Memory B cell (primary cell): ENCODE measurements at regions not wholly inside any gene's neighbourhood (a gene's known extent, or its start where the extent isn't known, plus 50 kb on each side); places are given as distances from the start of the nearest gene placed in this dataset.
A peak's percentile ranks its signal among the peaks of the same experiment; 100 is the strongest.

ENCODE experiments used
- ATAC-seq: fragments of 150-1000 bp; cut with Tn5 transposase; 2 replicates; pipeline ENCODE4 v1.10.0; 2021; ENCODE audit warnings: low read depth, mild to moderate bottlenecking, moderate library complexity
- DNase-seq, 2 donors: peaks; one replicate each; pipeline ENCODE4 v3.0.0; 2022; ENCODE audit warnings: low spot score in 2 of 2
- H3K27ac Mint-ChIP-seq: one replicate; pipeline ENCODE4 v1.8.0; 2022; ENCODE audit warnings: mild to moderate bottlenecking, moderate library complexity, mixed read lengths
- H3K27me3 Mint-ChIP-seq: one replicate; pipeline ENCODE4 v1.8.0; 2022; ENCODE audit warnings: mixed read lengths
- H3K36me3 Mint-ChIP-seq: one replicate; pipeline ENCODE4 v1.8.0; 2022; ENCODE audit warnings: mild to moderate bottlenecking, mixed read lengths
- H3K4me1 Mint-ChIP-seq: one replicate; pipeline ENCODE4 v1.8.0; 2022; ENCODE audit warnings: mixed read lengths
- H3K4me3 Mint-ChIP-seq: one replicate; pipeline ENCODE4 v1.8.0; 2022; ENCODE audit warnings: mild to moderate bottlenecking, moderate library complexity, mixed read lengths
- H3K9me3 Mint-ChIP-seq: one replicate; pipeline ENCODE4 v1.8.0; 2022; ENCODE audit warnings: mixed read lengths

GRCh38 chr6:100138346-100139022 lies 144.5 kb upstream of the MCHR2 start:
- no peak overlapping the region for H3K4me3 Mint-ChIP-seq
- H3K36me3 Mint-ChIP-seq, result no peaks in the 10 kb centered on the region
- ATAC-seq (no peak), DNase-seq (no peak)
- no peaks in the 10 kb centered on the region for H3K9me3 Mint-ChIP-seq
- H3K4me1 Mint-ChIP-seq, result no peaks in the 10 kb centered on the region
- H3K27me3 Mint-ChIP-seq, result no peaks in the 10 kb centered on the region
- H3K27ac Mint-ChIP-seq, result no peak overlapping the region

GRCh38 chr6:100137759-100138158 lies 143.7 kb upstream of the MCHR2 start:
- Mint-ChIP-seq H3K9me3 (no peaks in the 10 kb centered on the region), H3K27ac (no peak overlapping the region), H3K4me3 (no peak overlapping the region), H3K4me1 (no peaks in the 10 kb centered on the region), H3K27me3 (no peaks in the 10 kb centered on the region), H3K36me3 (no peaks in the 10 kb centered on the region)
- DNase-seq (no peak), ATAC-seq (no peak)

GRCh38 chr6:100136590-100136989 lies 142.6 kb upstream of the MCHR2 start:
- H3K9me3 Mint-ChIP-seq, result no peaks in the 10 kb centered on the region
- H3K4me3 Mint-ChIP-seq, result no peak overlapping the region
- DNase-seq, result no peak
- no peaks in the 10 kb centered on the region for H3K36me3 Mint-ChIP-seq
- H3K4me1 Mint-ChIP-seq, result no peaks in the 10 kb centered on the region
- H3K27ac Mint-ChIP-seq, result no peak overlapping the region
- H3K27me3 Mint-ChIP-seq, result no peaks in the 10 kb centered on the region
- no peak for ATAC-seq

GRCh38 chr6:100135977-100136376 lies 142.0 kb upstream of the MCHR2 start:
- H3K4me1 Mint-ChIP-seq, result no peaks in the 10 kb centered on the region
- H3K9me3 Mint-ChIP-seq, result peaks cover 6% of the 10 kb centered on the region
- no peaks in the 10 kb centered on the region for H3K27me3 Mint-ChIP-seq
- no peak overlapping the region for H3K4me3 Mint-ChIP-seq
- ATAC-seq (no peak), DNase-seq (no peak)
- H3K27ac Mint-ChIP-seq, result no peak overlapping the region
- H3K36me3 Mint-ChIP-seq, result no peaks in the 10 kb centered on the region

GRCh38 chr6:100134703-100135102 lies 140.7 kb upstream of the MCHR2 start:
- DNase-seq (no peak), ATAC-seq (no peak)
- H3K9me3 Mint-ChIP-seq, result peaks cover 11% of the 10 kb centered on the region
- H3K4me1 Mint-ChIP-seq, result no peaks in the 10 kb centered on the region
- no peak overlapping the region for H3K4me3 Mint-ChIP-seq
- H3K36me3 Mint-ChIP-seq, result no peaks in the 10 kb centered on the region
- no peak overlapping the region for H3K27ac Mint-ChIP-seq
- H3K27me3 Mint-ChIP-seq, result no peaks in the 10 kb centered on the region

- Mint-ChIP-seq H3K27me3 (no peaks in the 10 kb centered on the region), H3K27ac (no peak overlapping the region), H3K4me3 (no peak overlapping the region), H3K9me3 (peaks cover 11% of the 10 kb centered on the region), H3K36me3 (no peaks in the 10 kb centered on the region), H3K4me1 (no peaks in the 10 kb centered on the region)
- ATAC-seq (no peak), DNase-seq (no peak)
These were observed 140.3 kb upstream of the MCHR2 start for GRCh38 chr6:100134297-100134696.

- Mint-ChIP-seq H3K27ac (no peak overlapping the region), H3K27me3 (no peaks in the 10 kb centered on the region), H3K9me3 (peaks cover 11% of the 10 kb centered on the region), H3K4me1 (no peaks in the 10 kb centered on the region), H3K36me3 (no peaks in the 10 kb centered on the region), H3K4me3 (no peak overlapping the region)
- DNase-seq (no peak), ATAC-seq (no peak)
These were observed 138.0 kb upstream of the MCHR2 start for GRCh38 chr6:100132005-100132404.

- no peak for DNase-seq
- H3K27ac Mint-ChIP-seq, result no peak overlapping the region
- no peak for ATAC-seq
- H3K9me3 Mint-ChIP-seq, result peaks cover 11% of the 10 kb centered on the region
- no peak overlapping the region for H3K4me3 Mint-ChIP-seq
- H3K27me3 Mint-ChIP-seq, result no peaks in the 10 kb centered on the region
- no peaks in the 10 kb centered on the region for H3K36me3 Mint-ChIP-seq
- H3K4me1 Mint-ChIP-seq, result peaks cover 2% of the 10 kb centered on the region
These were observed 136.6 kb upstream of the MCHR2 start for GRCh38 chr6:100130630-100131029.

- Mint-ChIP-seq H3K27ac (no peak overlapping the region), H3K27me3 (peaks cover 2% of the 10 kb centered on the region), H3K9me3 (peaks cover 11% of the 10 kb centered on the region), H3K4me3 (no peak overlapping the region), H3K4me1 (peaks cover 2% of the 10 kb centered on the region), H3K36me3 (no peaks in the 10 kb centered on the region)
- peak; percentile 27 for ATAC-seq
- DNase-seq, result no peak
These were observed 132.9 kb upstream of the MCHR2 start for GRCh38 chr6:100126790-100127484.

- Mint-ChIP-seq H3K4me3 (no peak overlapping the region), H3K27ac (no peak overlapping the region), H3K9me3 (no peaks in the 10 kb centered on the region), H3K27me3 (peaks cover 2% of the 10 kb centered on the region), H3K36me3 (no peaks in the 10 kb centered on the region), H3K4me1 (peaks cover 2% of the 10 kb centered on the region)
- DNase-seq (no peak), ATAC-seq (no peak)
These were observed 128.0 kb upstream of the MCHR2 start for GRCh38 chr6:100121854-100122609.

GRCh38 chr6:100119261-100119660 lies 125.2 kb upstream of the MCHR2 start:
- DNase-seq (no peak), ATAC-seq (no peak)
- Mint-ChIP-seq H3K4me1 (no peaks in the 10 kb centered on the region), H3K4me3 (no peak overlapping the region), H3K9me3 (no peaks in the 10 kb centered on the region), H3K36me3 (no peaks in the 10 kb centered on the region), H3K27ac (no peak overlapping the region), H3K27me3 (peaks cover 2% of the 10 kb centered on the region)

- ATAC-seq, result no peak
- H3K4me1 Mint-ChIP-seq, result no peaks in the 10 kb centered on the region
- no peaks in the 10 kb centered on the region for H3K9me3 Mint-ChIP-seq
- H3K27me3 Mint-ChIP-seq, result no peaks in the 10 kb centered on the region
- no peak overlapping the region for H3K4me3 Mint-ChIP-seq
- H3K36me3 Mint-ChIP-seq, result no peaks in the 10 kb centered on the region
- no peak for DNase-seq
- no peak overlapping the region for H3K27ac Mint-ChIP-seq
These were observed 124.3 kb upstream of the MCHR2 start for GRCh38 chr6:100118301-100118700.

- DNase-seq (no peak), ATAC-seq (no peak)
- Mint-ChIP-seq H3K9me3 (no peaks in the 10 kb centered on the region), H3K27me3 (no peaks in the 10 kb centered on the region), H3K4me3 (no peak overlapping the region), H3K36me3 (no peaks in the 10 kb centered on the region), H3K4me1 (no peaks in the 10 kb centered on the region), H3K27ac (no peak overlapping the region)
These were observed 123.7 kb upstream of the MCHR2 start for GRCh38 chr6:100117680-100118079.

- no peak for ATAC-seq
- H3K36me3 Mint-ChIP-seq, result no peaks in the 10 kb centered on the region
- no peaks in the 10 kb centered on the region for H3K27me3 Mint-ChIP-seq
- H3K9me3 Mint-ChIP-seq, result no peaks in the 10 kb centered on the region
- peak; percentile 4 to 14 for DNase-seq
- H3K27ac Mint-ChIP-seq, result no peak overlapping the region
- no peak overlapping the region for H3K4me3 Mint-ChIP-seq
- no peaks in the 10 kb centered on the region for H3K4me1 Mint-ChIP-seq
These were observed 122.6 kb upstream of the MCHR2 start for GRCh38 chr6:100116411-100117194.
